Prostate gland (tissue), 2 donors: ENCODE measurements at regions not wholly inside any gene's neighbourhood (a gene's known extent, or its start where the extent isn't known, plus 50 kb on each side); places are given as distances from the start of the nearest gene placed in this dataset.

Experiments
- CTCF ChIP-seq, 4 experiments: fragments of 200-600 bp in 2 of 4; fragments of 450-650 bp in 2 of 4; sonication (generic) in 2 of 4; IDR thresholded peaks; 1 replicate in 3 of 4; 2 replicates in 1 of 4; pipeline ENCODE4 v1.5.1; 2016 to 2019; ENCODE audit warnings: antibody characterized with exemption in 4 of 4, mild to moderate bottlenecking in 2 of 4, moderate library complexity in 2 of 4
- POLR2A ChIP-seq: fragments of 450-650 bp; IDR thresholded peaks from one replicate; pipeline ENCODE4 v1.6.1; 2016; ENCODE audit warnings: antibody characterized with exemption, mild to moderate bottlenecking

DNA sequence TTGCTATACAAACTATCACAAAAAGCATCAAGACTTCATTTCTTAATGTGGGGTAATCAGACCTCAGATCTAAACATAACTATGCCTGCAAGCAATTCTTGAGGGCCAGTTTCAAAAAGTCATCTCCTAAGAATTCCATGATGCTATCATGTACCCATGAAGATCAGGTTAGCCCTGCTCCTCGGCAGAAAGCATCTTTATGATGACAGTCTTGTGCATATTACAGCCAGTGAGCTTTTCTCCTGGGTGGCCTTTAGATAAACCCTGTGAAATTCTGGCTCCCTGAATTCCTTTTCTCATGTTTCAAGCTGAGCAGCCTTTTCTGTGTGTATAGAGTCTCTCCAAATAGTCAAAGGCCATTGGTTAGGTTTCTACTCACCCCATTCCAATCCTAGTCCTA, 201.9 kb upstream of the MCTP2 start:
- no peak for TF ChIP-seq POLR2A
- TF ChIP-seq CTCF (IDR thresholded peaks at IDR 0.05) = no peak
